Astrocyte of the cerebellum (primary cell): ENCODE measurements at regions not wholly inside any gene's neighbourhood (a gene's known extent, or its start where the extent isn't known, plus 50 kb on each side); places are given as distances from the start of the nearest gene placed in this dataset.
"Not testable (repeated sequence)": the region's sequence is repeated elsewhere in the genome, so short reads cannot be mapped to it uniquely, and the experiment has no call there.

ENCODE experiments used
- DNase-seq: peaks from one replicate; pipeline ENCODE4 v3.0.0-alpha.2; 2011; ENCODE audit warnings: low read depth
- H3K4me3 ChIP-seq: 2 replicates; pipeline ENCODE4 v1.5.1; 2011; ENCODE audit warnings: mild to moderate bottlenecking, low read depth, low read length, moderate library complexity
- CTCF ChIP-seq: IDR thresholded peaks from 2 replicates; pipeline ENCODE4 v1.5.1; 2012; ENCODE audit warnings: low read length, low read depth, moderate library complexity, mild to moderate bottlenecking; ENCODE audit errors: missing control alignments
- in situ Hi-C: cut with HindIII; loops from 2 replicates; pipeline ENCODE4 v1.10.0; 2017; ENCODE audit warnings: low sequenced_read_pairs

DNA sequence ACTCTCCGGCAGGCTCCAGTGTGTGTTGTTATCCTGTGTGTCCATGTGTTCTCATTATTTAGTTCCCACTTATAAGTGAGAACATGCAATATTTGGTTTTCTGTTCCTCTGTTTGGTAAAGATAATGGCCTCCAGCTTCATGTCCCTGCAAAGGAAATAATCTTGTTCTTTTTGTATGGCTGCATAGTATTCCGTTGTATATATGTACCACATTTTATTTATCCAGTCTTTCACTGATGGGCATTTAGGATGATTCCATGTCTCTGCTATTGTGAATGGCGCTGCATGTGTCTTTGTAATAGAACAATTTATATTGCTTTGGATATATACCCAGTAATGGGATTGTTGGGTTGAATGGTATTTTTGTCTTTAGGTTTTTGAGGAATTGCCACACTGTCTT is 807.3 kb upstream of the CA10 start:
- no peak overlapping the region for H3K4me3 ChIP-seq
- no peak for TF ChIP-seq CTCF
- DNase-seq, result no peak
- in situ Hi-C loops, result no loop called here

DNA sequence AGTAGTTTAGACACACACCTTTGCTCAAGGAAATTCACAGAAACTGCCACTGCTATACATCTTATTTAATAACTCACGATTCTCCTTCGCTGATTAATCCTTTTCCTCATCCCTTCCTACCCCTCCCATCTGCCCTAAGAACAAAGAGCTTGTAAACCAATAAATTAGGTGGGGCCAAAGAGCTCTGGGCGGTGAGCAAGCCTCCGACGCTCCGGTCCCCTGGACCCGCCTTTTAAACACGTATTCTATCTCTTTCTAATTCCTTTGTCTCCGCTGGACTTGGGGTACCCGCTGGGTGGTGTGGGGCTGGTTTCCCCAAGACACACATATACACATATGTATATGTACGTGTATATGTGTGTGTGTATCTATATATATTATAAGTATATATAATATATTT is 803.2 kb upstream of the CA10 start:
- in situ Hi-C loops, H3K4me3 ChIP-seq, DNase-seq: not testable (repeated sequence)

DNA sequence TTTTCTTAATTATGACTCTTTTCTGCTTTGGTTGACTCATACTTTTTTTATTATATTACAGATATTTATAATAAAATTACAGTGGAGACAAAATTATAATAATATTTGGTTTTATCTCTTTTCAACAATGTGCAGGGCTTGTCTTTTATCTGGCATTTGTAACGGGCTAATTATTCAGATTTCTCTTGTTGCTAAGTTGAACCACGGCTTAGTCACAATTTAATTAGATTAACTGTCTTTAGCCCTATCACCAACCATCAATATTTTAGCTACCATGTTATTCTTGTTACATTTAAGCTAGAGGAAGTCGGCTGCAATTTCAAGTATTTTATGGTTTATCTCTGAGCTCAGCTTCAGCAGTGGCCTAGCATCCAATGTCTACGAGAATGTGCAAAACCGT is 798.9 kb upstream of the CA10 start:
- in situ Hi-C loops, result no loop called here
- no peak overlapping the region for H3K4me3 ChIP-seq
- TF ChIP-seq CTCF, result no peak
- DNase-seq, result no peak

DNA sequence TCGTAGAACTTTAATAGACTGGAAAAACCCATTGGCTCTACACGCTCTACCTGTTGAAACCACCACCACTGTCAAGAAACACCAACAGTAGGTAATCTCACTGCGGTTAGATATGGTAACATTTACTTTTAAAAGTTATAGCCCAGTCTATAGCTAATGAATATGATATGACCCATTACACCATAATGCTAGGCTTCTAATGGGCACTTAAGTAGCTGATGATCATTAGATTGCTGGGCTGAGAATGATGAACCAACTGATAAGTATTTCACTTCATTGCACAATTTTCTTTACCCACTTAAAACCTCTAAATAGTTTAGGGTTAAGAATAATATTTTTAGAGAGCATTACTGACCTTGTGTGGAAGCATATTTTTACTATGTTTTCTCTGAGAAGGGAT is 788.9 kb upstream of the CA10 start:
- H3K4me3 ChIP-seq, result no peak overlapping the region
- no peak for TF ChIP-seq CTCF
- no peak for DNase-seq
- in situ Hi-C loops, result no loop called here

DNA sequence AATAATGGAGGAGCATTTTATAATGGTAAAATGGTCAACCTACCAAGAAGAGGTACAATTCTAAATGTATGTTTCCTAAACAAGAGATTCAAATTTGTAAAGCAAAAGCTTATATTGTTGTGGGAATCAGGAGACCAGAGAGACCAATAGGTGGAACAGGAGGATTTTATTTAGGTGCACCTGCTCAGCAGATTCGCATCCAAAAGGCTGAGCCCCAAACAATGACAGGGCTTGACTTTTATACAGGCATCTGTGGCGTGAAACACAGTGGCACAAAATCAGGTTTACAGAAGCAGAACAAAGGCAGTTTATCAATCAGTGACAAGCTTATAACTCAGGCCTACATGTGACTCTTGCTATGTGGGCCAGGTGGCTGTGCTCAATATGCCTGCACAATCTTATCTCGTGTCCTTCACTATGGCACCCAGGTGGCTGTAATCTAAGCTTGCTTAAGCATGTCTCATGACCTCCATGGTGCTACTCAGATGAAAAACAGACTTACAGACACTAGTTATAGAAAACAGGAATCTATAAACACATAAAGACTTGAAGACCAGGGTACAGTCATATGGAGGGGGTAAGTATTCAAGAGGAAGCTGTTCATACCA is 780.2 kb upstream of the CA10 start:
- DNase-seq, result no peak
- no peak for TF ChIP-seq CTCF
- H3K4me3 ChIP-seq, result no peak overlapping the region
- in situ Hi-C loops, result no loop called here

DNA sequence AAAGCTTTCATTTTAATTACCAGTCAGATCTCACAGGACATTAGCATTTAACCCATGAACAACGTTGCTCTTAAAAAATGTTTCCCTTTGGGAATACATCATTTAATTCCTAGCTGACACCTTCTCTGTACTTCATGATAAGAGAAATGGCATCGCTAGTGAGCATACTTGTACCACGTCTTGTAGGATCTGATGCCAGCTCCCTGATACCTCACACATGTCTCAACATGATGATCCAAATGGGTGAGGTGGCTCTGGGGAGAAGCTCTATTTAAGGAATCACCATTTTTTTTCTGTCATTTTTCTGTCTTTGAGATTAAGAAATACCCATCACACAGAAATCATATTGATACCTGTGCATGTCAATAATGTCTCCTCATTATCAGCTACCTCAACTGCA is 772.1 kb upstream of the CA10 start:
- DNase-seq, result no peak
- in situ Hi-C loops, result no loop called here
- no peak for TF ChIP-seq CTCF
- H3K4me3 ChIP-seq, result no peak overlapping the region

DNA sequence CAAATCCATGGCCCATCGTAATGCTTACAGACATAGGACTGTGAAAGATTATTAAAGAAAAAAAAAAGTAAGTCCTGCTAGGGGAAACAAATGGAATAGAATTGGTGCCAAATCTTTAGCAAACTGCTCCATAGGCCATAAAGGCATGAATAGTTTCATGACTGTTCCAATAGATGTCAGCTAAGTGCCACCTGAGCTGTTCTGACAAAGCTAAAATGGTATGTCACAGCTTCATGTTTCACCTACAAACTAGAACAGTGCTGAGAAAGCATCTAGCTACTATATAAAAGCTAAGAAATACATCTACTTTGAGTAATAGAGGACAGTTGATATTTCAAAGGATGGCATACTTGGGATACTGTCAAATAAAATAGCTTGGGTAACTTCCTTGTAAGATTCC is 771.6 kb upstream of the CA10 start:
- no peak overlapping the region for H3K4me3 ChIP-seq
- TF ChIP-seq CTCF, result no peak
- in situ Hi-C loops, result no loop called here
- DNase-seq, result no peak
